SK-N-SH (cell line): ENCODE measurements at regions not wholly inside any gene's neighbourhood (a gene's known extent, or its start where the extent isn't known, plus 50 kb on each side); places are given as distances from the start of the nearest gene placed in this dataset.

Experiments
- CHD2 ChIP-seq: fragments of 150-350 bp; IDR thresholded peaks from 2 replicates; pipeline ENCODE4 v1.6.1; 2018; ENCODE audit warnings: low read length; ENCODE audit not compliant: partially characterized antibody
- EP300 ChIP-seq, 2 experiments: IDR thresholded peaks; 2 replicates each; pipeline versions ENCODE4 v1.4.0 to v1.6.1; 2012; ENCODE audit warnings: borderline replicate concordance in 1 of 2, low read depth in 1 of 2, low read length in 1 of 2
- GABPA ChIP-seq: IDR thresholded peaks from 2 replicates; pipeline ENCODE4 v1.4.0; 2012; ENCODE audit warnings: low read depth, mild to moderate bottlenecking
- GATA2 ChIP-seq: sonication (generic); formaldehyde crosslinking; IDR thresholded peaks from 2 replicates; pipeline ENCODE4 v1.5.0; 2020; ENCODE audit warnings: mild to moderate bottlenecking, missing genetic modification reagents
- JUND ChIP-seq: IDR thresholded peaks from 2 replicates; pipeline ENCODE4 v1.4.0; 2012
- MXI1 ChIP-seq: IDR thresholded peaks from 2 replicates; pipeline ENCODE4 v1.6.1; 2012; ENCODE audit warnings: mild to moderate bottlenecking, low read depth, low read length, improper control_type of control experiment
- NFIC ChIP-seq: IDR thresholded peaks from 2 replicates; pipeline ENCODE4 v1.4.0; 2012; ENCODE audit warnings: borderline replicate concordance
- POLR2AphosphoS5 ChIP-seq: IDR thresholded peaks from 2 replicates; pipeline ENCODE4 v1.6.1; 2012; ENCODE audit warnings: low read depth, low read length
- RAD21 ChIP-seq: IDR thresholded peaks from 2 replicates; pipeline ENCODE4 v1.6.1; 2012; ENCODE audit warnings: mild to moderate bottlenecking, low read length
- RCOR1 ChIP-seq: fragments of 150-350 bp; IDR thresholded peaks from 2 replicates; pipeline ENCODE4 v1.6.1; 2017; ENCODE audit warnings: antibody characterized with exemption, low read length
- SIN3A ChIP-seq: IDR thresholded peaks from 2 replicates; pipeline ENCODE4 v1.6.1; 2012; ENCODE audit warnings: low read depth, mild to moderate bottlenecking, low read length, moderate library complexity, borderline replicate concordance
- TAF1 ChIP-seq: IDR thresholded peaks from 2 replicates; pipeline ENCODE4 v1.6.1; 2012; ENCODE audit warnings: low read depth, mild to moderate bottlenecking, low read length, moderate library complexity, borderline replicate concordance
- YY1 ChIP-seq: IDR thresholded peaks from 2 replicates; pipeline ENCODE4 v1.4.0; 2012; ENCODE audit warnings: low read depth, mild to moderate bottlenecking
- TF ChIP-seq, protein P1 (sequence below): fragments of 200-600 bp; sonication (generic); IDR thresholded peaks from 2 replicates; pipeline ENCODE4 v1.6.1; 2017; ENCODE audit warnings: antibody characterized with exemption, mild to moderate bottlenecking, moderate library complexity

DNA sequence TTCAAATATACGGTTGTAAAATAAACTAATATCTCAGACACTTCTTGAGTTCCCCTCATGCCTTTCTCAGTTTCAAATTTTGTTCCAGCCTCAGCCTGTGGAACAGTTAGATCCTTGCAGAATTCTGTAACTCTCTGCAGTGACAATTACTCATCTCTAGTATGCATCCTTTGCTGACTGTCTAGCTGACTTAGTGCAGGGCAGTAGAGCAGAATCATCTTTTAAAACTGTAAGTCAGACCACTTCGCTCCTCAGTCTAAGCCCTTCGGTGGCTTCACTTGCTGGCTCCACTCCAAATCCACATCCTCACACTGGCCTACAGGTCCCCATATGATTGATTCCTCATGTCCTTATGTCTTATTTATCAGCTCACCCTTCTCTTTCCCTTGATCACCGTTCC, 164.1 kb upstream of the ZSWIM2 start:
- TF ChIP-seq RAD21 (no peak), GATA2 (CRISPR knock-in tag) (no peak), SIN3A (no peak), CHD2 (no peak), NFIC (no peak), JUND (no peak), MXI1 (no peak), RCOR1 (no peak), EP300 (IDR thresholded peaks at IDR 0.05; ENCODE audit: borderline replicate concordance in 1 of 2, low read depth in 1 of 2, low read length in 1 of 2) (no peak), POLR2AphosphoS5 (no peak), TAF1 (no peak), GABPA (no peak), YY1 (no peak)
- TF ChIP-seq, protein P1, sequence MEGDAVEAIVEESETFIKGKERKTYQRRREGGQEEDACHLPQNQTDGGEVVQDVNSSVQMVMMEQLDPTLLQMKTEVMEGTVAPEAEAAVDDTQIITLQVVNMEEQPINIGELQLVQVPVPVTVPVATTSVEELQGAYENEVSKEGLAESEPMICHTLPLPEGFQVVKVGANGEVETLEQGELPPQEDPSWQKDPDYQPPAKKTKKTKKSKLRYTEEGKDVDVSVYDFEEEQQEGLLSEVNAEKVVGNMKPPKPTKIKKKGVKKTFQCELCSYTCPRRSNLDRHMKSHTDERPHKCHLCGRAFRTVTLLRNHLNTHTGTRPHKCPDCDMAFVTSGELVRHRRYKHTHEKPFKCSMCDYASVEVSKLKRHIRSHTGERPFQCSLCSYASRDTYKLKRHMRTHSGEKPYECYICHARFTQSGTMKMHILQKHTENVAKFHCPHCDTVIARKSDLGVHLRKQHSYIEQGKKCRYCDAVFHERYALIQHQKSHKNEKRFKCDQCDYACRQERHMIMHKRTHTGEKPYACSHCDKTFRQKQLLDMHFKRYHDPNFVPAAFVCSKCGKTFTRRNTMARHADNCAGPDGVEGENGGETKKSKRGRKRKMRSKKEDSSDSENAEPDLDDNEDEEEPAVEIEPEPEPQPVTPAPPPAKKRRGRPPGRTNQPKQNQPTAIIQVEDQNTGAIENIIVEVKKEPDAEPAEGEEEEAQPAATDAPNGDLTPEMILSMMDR = no peak
